GM23338 (cell line): ENCODE measurements at regions not wholly inside any gene's neighbourhood (a gene's known extent, or its start where the extent isn't known, plus 50 kb on each side); places are given as distances from the start of the nearest gene placed in this dataset.

Experiments
- ATAC-seq: fragments of 200-7000 bp; cut with Tn5 transposase; 3 replicates; pipeline ENCODE4 v1.9.1; 2020
- DNase-seq: peaks from one replicate; pipeline ENCODE4 v3.0.0-alpha.2; 2015; ENCODE audit warnings: low spot score
- H2AFZ ChIP-seq: fragments of 200-600 bp; sonication (generic); 2 replicates; pipeline ENCODE4 v1.8.0; 2016; ENCODE audit warnings: antibody characterized with exemption, mild to moderate bottlenecking, moderate library complexity
- H3F3A ChIP-seq: fragments of 200-600 bp; sonication (generic); replicated peaks from 2 replicates; pipeline ENCODE4 v1.8.0; 2017; ENCODE audit warnings: antibody characterized with exemption, mixed run types, low read depth
- H3K27ac ChIP-seq: fragments of 200-600 bp; sonication (generic); 2 replicates; pipeline ENCODE4 v1.6.1; 2016; ENCODE audit warnings: low read depth
- H3K27me3 ChIP-seq: fragments of 200-600 bp; sonication (generic); 2 replicates; pipeline ENCODE4 v1.8.0; 2016; ENCODE audit warnings: mild to moderate bottlenecking, mixed run types, moderate library complexity; ENCODE audit not compliant: insufficient read depth
- H3K36me3 ChIP-seq: fragments of 200-600 bp; sonication (generic); 2 replicates; pipeline ENCODE4 v1.8.0; 2016; ENCODE audit warnings: mild to moderate bottlenecking; ENCODE audit not compliant: insufficient read depth
- H3K4me1 ChIP-seq: fragments of 200-600 bp; sonication (generic); 2 replicates; pipeline ENCODE4 v1.8.0; 2016; ENCODE audit warnings: mild to moderate bottlenecking, moderate library complexity; ENCODE audit not compliant: insufficient read depth
- H3K4me2 ChIP-seq: fragments of 200-600 bp; sonication (generic); 2 replicates; pipeline ENCODE4 v1.7.1; 2017; ENCODE audit warnings: mixed run types
- H3K4me3 ChIP-seq: fragments of 200-600 bp; sonication (generic); 2 replicates; pipeline ENCODE4 v1.6.1; 2016; ENCODE audit warnings: mixed run types
- H3K79me2 ChIP-seq: fragments of 200-600 bp; sonication (generic); replicated peaks from 2 replicates; pipeline ENCODE4 v1.8.0; 2017; ENCODE audit warnings: mild to moderate bottlenecking; ENCODE audit not compliant: insufficient read depth
- H3K9me2 ChIP-seq: fragments of 200-600 bp; sonication (generic); 2 replicates; pipeline ENCODE4 v1.8.0; 2017; ENCODE audit not compliant: insufficient read depth
- H4K20me1 ChIP-seq: fragments of 200-600 bp; sonication (generic); replicated peaks from 2 replicates; pipeline ENCODE4 v1.8.0; 2017; ENCODE audit warnings: mild to moderate bottlenecking; ENCODE audit not compliant: insufficient read depth
- H3K27ac Mint-ChIP-seq: 2 replicates; pipeline ENCODE4 v1.8.0; 2020; ENCODE audit warnings: inconsistent platforms, mild to moderate bottlenecking, moderate library complexity, mixed read lengths
- H3K27me3 Mint-ChIP-seq: 3 replicates; pipeline ENCODE4 v1.8.0; 2022; ENCODE audit warnings: low read depth, mild to moderate bottlenecking, moderate library complexity, mixed read lengths, inconsistent platforms; ENCODE audit not compliant: insufficient read depth, poor library complexity
- H3K36me3 Mint-ChIP-seq: 3 replicates; pipeline ENCODE4 v1.8.0; 2021; ENCODE audit warnings: low read depth, mild to moderate bottlenecking, inconsistent platforms, moderate library complexity, mixed read lengths
- H3K4me1 Mint-ChIP-seq: 3 replicates; pipeline ENCODE4 v1.8.0; 2020; ENCODE audit warnings: mild to moderate bottlenecking, inconsistent platforms, mixed read lengths
- H3K4me3 Mint-ChIP-seq: 3 replicates; pipeline ENCODE4 v1.8.0; 2021; ENCODE audit warnings: moderate library complexity, mild to moderate bottlenecking, inconsistent platforms, mixed read lengths
- H3K9me3 Mint-ChIP-seq: 3 replicates; pipeline ENCODE4 v1.8.0; 2020; ENCODE audit warnings: moderate library complexity, mild to moderate bottlenecking, inconsistent platforms, mixed read lengths
- CREB1 ChIP-seq: fragments of 250-450 bp; sonication (Bioruptor Pico); IDR thresholded peaks from 2 replicates; pipeline ENCODE4 v1.5.0; 2020; ENCODE audit warnings: low read depth, mild to moderate bottlenecking, moderate library complexity
- CTCF ChIP-seq, 2 experiments: fragments of 200-600 bp in 1 of 2; sonication (generic) in 1 of 2; conservative IDR thresholded peaks; 2 replicates each; pipeline versions ENCODE4 v1.5.1 to v1.6.1; 2016 to 2017; ENCODE audit warnings: antibody characterized with exemption in 2 of 2, low read depth in 2 of 2, mild to moderate bottlenecking in 2 of 2, moderate library complexity in 1 of 2
- ETS1 ChIP-seq: IDR thresholded peaks from 2 replicates; pipeline ENCODE4 v1.6.1; 2016; ENCODE audit warnings: antibody characterized with exemption
- EZH2 ChIP-seq: fragments of 200-600 bp; sonication (generic); IDR thresholded peaks from one replicate; pipeline ENCODE4 v1.8.0; 2017; ENCODE audit warnings: antibody characterized with exemption, mild to moderate bottlenecking, low read depth; ENCODE audit not compliant: unreplicated experiment
- EZH2phosphoT487 ChIP-seq: fragments of 200-600 bp; sonication (generic); IDR thresholded peaks from one replicate; pipeline ENCODE4 v1.8.1; 2018; ENCODE audit warnings: antibody characterized with exemption; ENCODE audit not compliant: unreplicated experiment
- JUNB ChIP-seq: IDR thresholded peaks from one replicate; pipeline ENCODE4 v1.6.1; 2016; ENCODE audit warnings: antibody characterized with exemption; ENCODE audit not compliant: unreplicated experiment
- NANOG ChIP-seq: IDR thresholded peaks from 2 replicates; pipeline ENCODE4 v1.6.1; 2016; ENCODE audit warnings: antibody characterized with exemption, borderline replicate concordance
- POLR2AphosphoS5 ChIP-seq: IDR thresholded peaks from 2 replicates; pipeline ENCODE4 v1.6.1; 2016; ENCODE audit warnings: antibody characterized with exemption, low read depth
- REST ChIP-seq: IDR thresholded peaks from one replicate; pipeline ENCODE4 v1.6.1; 2018; ENCODE audit warnings: antibody characterized with exemption; ENCODE audit not compliant: unreplicated experiment
- STAT1 ChIP-seq: IDR thresholded peaks from one replicate; pipeline ENCODE4 v1.6.1; 2016; ENCODE audit warnings: antibody characterized with exemption; ENCODE audit not compliant: unreplicated experiment
- ZNF114 ChIP-seq: fragments of 250-450 bp; sonication (Bioruptor Pico); IDR thresholded peaks from 2 replicates; pipeline ENCODE4 v1.5.0; 2020; ENCODE audit warnings: mild to moderate bottlenecking, moderate library complexity
- ZNF331 ChIP-seq: fragments of 250-450 bp; sonication (Bioruptor Pico); IDR thresholded peaks from 2 replicates; pipeline ENCODE4 v1.5.0; 2020; ENCODE audit warnings: low read depth, mild to moderate bottlenecking, moderate library complexity
- ZNF462 ChIP-seq: fragments of 250-450 bp; sonication (Bioruptor Pico); IDR thresholded peaks from 2 replicates; pipeline ENCODE4 v1.5.0; 2020; ENCODE audit warnings: mild to moderate bottlenecking, moderate library complexity

- Histone ChIP-seq H3K36me3 (no peaks in the 10 kb centered on the region), H3K79me2 (no peaks in the 10 kb centered on the region), H3K4me1 (no peaks in the 10 kb centered on the region), H3K9me2 (no peaks in the 10 kb centered on the region), H3K27ac (no peak overlapping the region), H3K4me3 (no peak overlapping the region), H3K27me3 (no peaks in the 10 kb centered on the region), H4K20me1 (no peaks in the 10 kb centered on the region), H2AFZ (no peak overlapping the region), H3F3A (no peaks in the 10 kb centered on the region), H3K4me2 (no peak overlapping the region)
- no peak overlapping the region for H3K4me3 Mint-ChIP-seq
- H3K9me3 Mint-ChIP-seq: no peaks in the 10 kb centered on the region
- DNase-seq (no peak), ATAC-seq (no peak)
- peaks cover 2% of the 10 kb centered on the region; the same call in 2 of the 3 replicates for H3K4me1 Mint-ChIP-seq
- H3K36me3 Mint-ChIP-seq: no peaks in the 10 kb centered on the region
- no peak overlapping the region for H3K27ac Mint-ChIP-seq
- TF ChIP-seq NANOG (no peak), EZH2 (no peak), ETS1 (no peak), ZNF114 (CRISPR knock-in tag) (no peak), POLR2AphosphoS5 (no peak), REST (no peak), ZNF462 (CRISPR knock-in tag) (no peak), EZH2phosphoT487 (no peak), ZNF331 (CRISPR knock-in tag) (no peak), JUNB (no peak), CTCF (conservative IDR thresholded peaks at IDR 0.05; ENCODE audit: low read depth in 2 of 2) (no peak), CREB1 (CRISPR knock-in tag) (no peak), STAT1 (no peak)
- peaks cover 3% of the 10 kb centered on the region for H3K27me3 Mint-ChIP-seq
These were observed 1704.5 kb upstream of the RAG2 start for GRCh38 chr11:38302564-38302963.
